GM12864 (cell line): ENCODE measurements at regions not wholly inside any gene's neighbourhood (a gene's known extent, or its start where the extent isn't known, plus 50 kb on each side); places are given as distances from the start of the nearest gene placed in this dataset.

Experiments used
- DNase-seq: peaks from one replicate; pipeline ENCODE4 v3.0.0-alpha.2; 2011; ENCODE audit warnings: low read depth
- H3K4me3 ChIP-seq: 2 replicates; pipeline ENCODE4 v1.5.1; 2011; ENCODE audit warnings: mild to moderate bottlenecking, low read depth, low read length, control low read depth
- CTCF ChIP-seq: IDR thresholded peaks from 2 replicates; pipeline ENCODE4 v1.5.1; 2011; ENCODE audit warnings: low read depth, mild to moderate bottlenecking, moderate library complexity, low read length, control low read depth, inconsistent platforms; ENCODE audit errors: missing control alignments

DNA sequence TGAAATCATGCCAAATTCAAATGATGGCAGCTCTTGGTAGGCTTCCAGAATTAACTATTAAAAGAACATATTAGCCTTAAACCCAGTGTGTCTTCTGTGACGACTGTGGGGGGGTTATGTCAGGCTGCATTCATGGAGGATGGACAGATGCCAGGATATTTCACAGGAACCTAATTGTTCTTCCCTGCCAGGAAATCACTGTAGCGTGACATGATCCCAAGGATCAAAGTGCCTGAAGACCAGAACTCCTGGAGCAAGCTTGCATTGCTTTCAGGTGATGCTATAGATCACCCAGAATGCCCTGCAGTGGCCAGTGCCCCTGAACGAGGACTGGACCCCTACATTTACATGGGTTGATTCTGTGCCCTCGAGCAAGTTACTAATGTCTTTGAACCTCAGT is 1093.0 kb upstream of the TENM3 start:
- H3K4me3 ChIP-seq = no peak overlapping the region
- DNase-seq = no peak
- TF ChIP-seq CTCF = no peak

GRCh38 chr4:181151856-181152255 is 1091.3 kb upstream of the TENM3 start:
- no peak for TF ChIP-seq CTCF
- no peak overlapping the region for H3K4me3 ChIP-seq

DNA sequence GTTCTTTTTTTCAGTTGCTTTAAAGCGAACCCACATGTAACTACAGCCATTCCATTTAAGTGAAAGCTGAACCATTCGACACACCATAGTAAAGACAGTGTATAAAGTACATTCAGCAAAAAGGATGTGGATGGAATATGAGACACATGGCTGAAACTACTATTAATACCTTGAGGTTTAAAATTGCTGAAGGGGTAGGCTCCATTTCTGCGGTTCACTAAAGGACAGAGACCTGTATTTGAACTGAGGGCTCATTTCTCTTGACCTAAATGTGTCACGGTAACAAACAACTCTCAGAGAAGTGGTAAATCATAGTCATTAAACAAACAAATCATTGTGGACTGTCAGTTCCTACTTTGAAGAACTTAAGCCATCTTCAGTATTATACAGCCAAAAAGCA is 1085.6 kb upstream of the TENM3 start:
- TF ChIP-seq CTCF = no peak
- DNase-seq = no peak
- H3K4me3 ChIP-seq = no peak overlapping the region

More at GRCh38 chr4:181151856-181152255, 1091.3 kb upstream of the TENM3 start:
- DNase-seq = no peak

- TF ChIP-seq CTCF = no peak
- no peak overlapping the region for H3K4me3 ChIP-seq
- DNase-seq = no peak
Measured at GRCh38 chr4:181158971-181159370, 1084.2 kb upstream of the TENM3 start.

- DNase-seq = no peak
- TF ChIP-seq CTCF = no peak
- no peak overlapping the region for H3K4me3 ChIP-seq
Measured at GRCh38 chr4:181161669-181162068, 1081.5 kb upstream of the TENM3 start.

- TF ChIP-seq CTCF = no peak
- DNase-seq = no peak
- H3K4me3 ChIP-seq = no peak overlapping the region
Measured at GRCh38 chr4:181162266-181162665, 1080.9 kb upstream of the TENM3 start.

DNA sequence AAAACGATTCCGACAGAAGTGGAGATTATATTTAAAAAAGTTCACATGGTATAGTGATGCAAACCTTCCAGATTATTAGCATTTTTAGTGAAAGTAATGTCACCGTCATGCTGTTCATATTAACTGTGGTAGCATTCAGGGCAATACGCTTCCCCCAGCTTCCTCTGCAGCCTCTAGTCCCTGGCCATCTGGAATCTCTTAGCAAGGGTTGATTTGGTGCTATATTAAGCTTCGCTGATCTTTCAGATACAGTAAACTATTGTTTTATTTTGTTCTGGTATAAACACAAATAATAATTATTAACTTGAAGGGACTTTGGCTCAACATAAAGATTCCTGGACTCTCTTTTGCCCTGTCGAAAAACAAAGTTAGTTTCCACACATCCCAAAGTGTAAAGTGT is 1080.5 kb upstream of the TENM3 start:
- no peak for TF ChIP-seq CTCF
- no peak overlapping the region for H3K4me3 ChIP-seq
- DNase-seq = no peak
